Bronchial epithelial cell (primary cell): ENCODE measurements at regions not wholly inside any gene's neighbourhood (a gene's known extent, or its start where the extent isn't known, plus 50 kb on each side); places are given as distances from the start of the nearest gene placed in this dataset.

Source experiments
- DNase-seq: peaks from one replicate; pipeline ENCODE4 v3.0.0-alpha.2; 2010; ENCODE audit warnings: low read depth
- FAIRE-seq: peaks from 2 replicates; lab custom pipeline; 2011; peaks lifted over from hg19 to GRCh38; lab: Jason Lieb, UNC
- H3K27me3 ChIP-seq: 2 replicates; pipeline ENCODE4 v1.5.1; 2011; ENCODE audit warnings: low read length; ENCODE audit not compliant: control insufficient read depth, insufficient read depth
- H3K36me3 ChIP-seq: 2 replicates; pipeline ENCODE4 v1.5.1; 2011; ENCODE audit warnings: low read length; ENCODE audit not compliant: control insufficient read depth, insufficient read depth
- H3K4me3 ChIP-seq: 2 replicates; pipeline ENCODE4 v1.5.1; 2011; ENCODE audit warnings: mild to moderate bottlenecking, low read depth, low read length, control low read depth
- CTCF ChIP-seq: IDR thresholded peaks from 2 replicates; pipeline ENCODE4 v1.5.1; 2011; ENCODE audit warnings: mild to moderate bottlenecking, moderate library complexity, low read length, control low read depth, inconsistent platforms; ENCODE audit not compliant: insufficient read depth, severe bottlenecking

GRCh38 chr1:95509989-95510388, 276.0 kb downstream of the RWDD3 start:
- FAIRE-seq: no peak
- Histone ChIP-seq H3K36me3 (no peaks in the 10 kb centered on the region), H3K4me3 (no peak overlapping the region), H3K27me3 (no peaks in the 10 kb centered on the region)
- TF ChIP-seq CTCF: no peak
- no peak for DNase-seq

- no peak for FAIRE-seq
- no peak for TF ChIP-seq CTCF
- DNase-seq: no peak
Measured at GRCh38 chr1:95512925-95513324, 278.9 kb downstream of the RWDD3 start.

GRCh38 chr1:95517506-95517905, 283.5 kb downstream of the RWDD3 start:
- H3K4me3 ChIP-seq: no peak overlapping the region
- FAIRE-seq: no peak

More at GRCh38 chr1:95512925-95513324, 278.9 kb downstream of the RWDD3 start:
- Histone ChIP-seq H3K4me3 (no peak overlapping the region), H3K36me3 (no peaks in the 10 kb centered on the region), H3K27me3 (no peaks in the 10 kb centered on the region)

GRCh38 chr1:95518310-95518709, 284.3 kb downstream of the RWDD3 start:
- no peak for TF ChIP-seq CTCF
- H3K27me3 ChIP-seq: no peaks in the 10 kb centered on the region
- no peaks in the 10 kb centered on the region for H3K36me3 ChIP-seq
- no peak for DNase-seq
- no peak overlapping the region for H3K4me3 ChIP-seq
- no peak for FAIRE-seq

More at GRCh38 chr1:95517506-95517905, 283.5 kb downstream of the RWDD3 start:
- no peak for DNase-seq
- Histone ChIP-seq H3K36me3 (no peaks in the 10 kb centered on the region), H3K27me3 (no peaks in the 10 kb centered on the region)
- no peak for TF ChIP-seq CTCF

GRCh38 chr1:95520390-95520789, 286.4 kb downstream of the RWDD3 start:
- Histone ChIP-seq H3K36me3 (no peaks in the 10 kb centered on the region), H3K4me3 (no peak overlapping the region), H3K27me3 (no peaks in the 10 kb centered on the region)
- no peak for TF ChIP-seq CTCF
- DNase-seq: no peak
- FAIRE-seq: no peak

- H3K4me3 ChIP-seq: no peak overlapping the region
- H3K36me3 ChIP-seq: no peaks in the 10 kb centered on the region
- no peak for FAIRE-seq
- no peak for TF ChIP-seq CTCF
- H3K27me3 ChIP-seq: no peaks in the 10 kb centered on the region
- DNase-seq: no peak
Measured at GRCh38 chr1:95532335-95532734, 298.3 kb downstream of the RWDD3 start.
